ACHN (cell line): ENCODE measurements at regions not wholly inside any gene's neighbourhood (a gene's known extent, or its start where the extent isn't known, plus 50 kb on each side); places are given as distances from the start of the nearest gene placed in this dataset.

Experiments
- DNase-seq: peaks from one replicate; pipeline ENCODE4 v3.0.0-alpha.2; 2015
- in situ Hi-C: cut with HindIII; loops from 2 replicates; pipeline ENCODE4 v1.10.0; 2017; ENCODE audit warnings: low sequenced_read_pairs, low pct_ligation_motif_present, low pct_unique_long_range_greater_than_20kb

DNA sequence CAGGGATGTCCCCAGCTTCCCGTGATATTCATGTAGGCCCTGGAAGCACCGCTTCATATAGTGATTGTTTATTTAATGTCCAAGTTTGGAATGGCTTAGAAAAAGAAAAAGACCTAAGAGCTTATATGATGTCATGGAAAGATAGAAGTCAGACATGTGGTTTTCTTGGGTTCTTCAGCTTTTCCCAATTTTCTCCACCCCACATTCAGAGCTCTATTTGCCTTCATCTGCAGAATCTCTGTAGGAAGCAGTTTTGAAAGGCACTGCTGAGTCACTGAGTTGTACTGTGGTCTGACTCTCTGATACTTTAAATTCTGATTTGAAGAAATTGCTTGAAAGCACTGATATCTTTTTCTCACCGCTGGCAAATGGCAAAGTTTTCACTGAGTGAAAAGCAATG, 120.6 kb upstream of the EDNRA start:
- in situ Hi-C loops: no loop called here
- no peak for DNase-seq

GRCh38 chr4:147361726-147362125, 119.2 kb upstream of the EDNRA start:
- in situ Hi-C loops: no loop called here

GRCh38 chr4:147362938-147363337, 118.0 kb upstream of the EDNRA start:
- no peak for DNase-seq
- in situ Hi-C loops: no loop called here

More at GRCh38 chr4:147361726-147362125, 119.2 kb upstream of the EDNRA start:
- DNase-seq: no peak

- in situ Hi-C loops: no loop called here
These were observed 117.4 kb upstream of the EDNRA start for GRCh38 chr4:147363514-147363913.

DNA sequence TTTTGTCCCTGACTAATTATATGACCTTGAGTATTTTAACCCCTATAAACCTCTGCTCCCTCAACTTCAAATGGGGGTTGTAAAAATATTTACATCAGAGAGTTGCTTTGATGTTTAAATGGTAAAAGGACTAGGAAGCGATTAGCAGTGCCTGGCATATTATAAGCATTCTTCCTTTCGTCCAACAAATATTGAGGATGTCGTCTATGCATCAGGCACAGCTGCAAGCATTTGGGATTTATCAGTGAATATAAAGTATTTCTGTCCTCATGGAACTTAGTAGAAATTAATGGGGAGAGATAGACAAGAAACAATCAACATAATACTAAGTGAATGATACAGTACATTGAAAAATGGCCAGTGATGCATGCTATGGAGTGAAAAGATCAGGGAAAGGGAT, 115.5 kb upstream of the EDNRA start:
- DNase-seq: no peak
- in situ Hi-C loops: no loop called here

More at GRCh38 chr4:147363514-147363913, 117.4 kb upstream of the EDNRA start:
- no peak for DNase-seq

DNA sequence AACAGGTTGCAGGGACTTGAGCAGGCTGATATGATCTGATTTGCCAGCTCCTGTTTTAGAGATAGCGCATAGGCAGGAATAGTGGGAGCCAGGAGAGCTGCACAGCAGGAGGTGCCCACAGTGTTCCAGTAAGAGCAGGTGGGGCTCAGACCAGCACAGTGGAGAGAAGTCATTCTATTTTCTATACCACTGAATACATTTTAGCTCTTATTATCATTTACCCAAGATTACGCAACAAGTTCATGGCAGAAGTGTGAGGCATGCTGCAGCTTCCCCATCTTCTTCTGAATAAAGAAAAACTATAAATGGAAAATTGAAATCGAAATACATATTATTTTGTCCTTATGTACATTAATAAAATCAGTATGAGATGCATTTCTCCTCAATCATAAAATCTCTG, 114.7 kb upstream of the EDNRA start:
- no peak for DNase-seq
- in situ Hi-C loops: no loop called here

- in situ Hi-C loops: no loop called here
- DNase-seq: no peak
These were observed 113.0 kb upstream of the EDNRA start for GRCh38 chr4:147367891-147368290.

DNA sequence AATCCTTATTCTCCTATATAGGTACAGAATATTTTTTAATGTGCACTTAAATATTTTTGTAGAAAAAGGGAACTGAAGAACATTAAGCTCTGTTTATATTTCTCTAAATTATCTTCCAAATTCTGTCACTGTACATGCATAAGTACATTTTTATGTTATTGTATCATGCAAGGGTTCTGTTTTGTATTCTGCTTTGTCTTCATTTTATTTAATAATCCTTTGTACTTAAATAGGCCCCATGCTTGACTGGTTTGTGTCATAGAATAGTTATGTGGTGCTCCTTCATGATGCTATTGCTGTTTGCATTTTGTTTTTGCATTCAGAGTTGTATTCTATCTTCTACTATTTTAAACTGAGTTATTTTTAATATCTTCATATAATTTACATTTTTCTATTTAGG, 111.9 kb upstream of the EDNRA start:
- DNase-seq: no peak

GRCh38 chr4:147370473-147370872, 110.4 kb upstream of the EDNRA start:
- no peak for DNase-seq
- in situ Hi-C loops: no loop called here

More for the DNA sequence above, 111.9 kb upstream of the EDNRA start:
- in situ Hi-C loops: no loop called here

GRCh38 chr4:147370881-147371280, 110.0 kb upstream of the EDNRA start:
- DNase-seq: no peak
- in situ Hi-C loops: no loop called here

DNA sequence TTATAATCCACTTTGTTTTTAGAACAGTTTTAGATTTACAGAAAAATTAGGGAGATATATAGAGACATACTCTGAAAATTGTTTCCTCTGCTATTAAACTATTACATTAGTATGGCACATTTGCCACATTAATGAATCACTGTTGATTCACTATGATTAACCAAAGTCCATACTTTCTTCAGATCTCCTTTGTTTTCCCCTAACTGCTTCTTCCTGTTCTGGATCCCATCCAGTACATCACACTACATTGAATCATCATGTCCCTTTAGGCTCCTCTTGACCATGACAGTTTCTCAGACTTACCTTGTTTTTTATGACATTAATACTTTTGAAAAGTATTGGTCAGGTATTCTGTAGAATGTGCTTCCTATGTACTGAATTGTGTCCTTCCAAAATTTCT, 109.2 kb upstream of the EDNRA start:
- no peak for DNase-seq
- in situ Hi-C loops: no loop called here

DNA sequence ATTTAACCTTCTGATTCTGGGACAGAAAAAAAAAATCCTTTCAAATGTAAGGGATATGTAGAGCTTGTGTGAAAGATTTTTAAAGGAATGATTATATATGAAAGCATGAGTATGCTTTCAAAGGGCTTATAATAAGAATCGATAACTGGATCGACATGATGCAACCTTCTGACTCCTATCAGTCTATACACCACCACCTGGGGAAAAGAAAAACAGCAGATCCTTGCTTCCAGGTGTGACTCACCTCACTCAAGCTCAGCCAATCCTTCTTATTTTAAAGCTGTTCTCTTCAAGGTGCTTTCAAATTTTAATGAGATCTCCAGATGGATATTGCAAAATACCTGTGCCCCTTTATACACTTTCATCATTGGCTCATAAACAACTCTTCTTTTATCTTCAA, 102.1 kb upstream of the EDNRA start:
- DNase-seq: no peak

GRCh38 chr4:147381749-147382148, 99.1 kb upstream of the EDNRA start:
- in situ Hi-C loops: no loop called here
- DNase-seq: no peak

More for the DNA sequence above, 102.1 kb upstream of the EDNRA start:
- in situ Hi-C loops: no loop called here

- no peak for DNase-seq
- in situ Hi-C loops: no loop called here
These were observed 92.9 kb upstream of the EDNRA start for GRCh38 chr4:147388018-147388417.

DNA sequence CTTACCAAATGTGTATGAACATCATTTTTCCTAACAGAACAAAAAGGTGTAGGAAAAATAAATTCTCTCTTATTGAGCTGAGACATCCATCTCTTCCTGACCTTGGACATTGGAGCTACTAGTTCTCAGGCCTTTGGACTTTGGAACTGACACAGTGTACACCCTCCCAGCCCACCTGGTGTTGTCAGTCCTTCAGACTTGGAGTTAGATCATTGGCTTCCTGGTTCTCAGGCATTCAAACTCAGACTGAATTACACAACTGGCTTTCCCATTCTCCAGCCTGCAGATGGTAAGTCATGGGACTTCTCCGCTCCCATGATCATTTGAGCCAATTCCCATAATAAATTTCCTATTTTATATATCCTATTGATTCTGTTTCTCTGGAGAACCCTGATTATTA, 84.8 kb upstream of the EDNRA start:
- in situ Hi-C loops: no loop called here
- DNase-seq: no peak

GRCh38 chr4:147398556-147398955, 82.3 kb upstream of the EDNRA start:
- in situ Hi-C loops: no loop called here
- DNase-seq: no peak

DNA sequence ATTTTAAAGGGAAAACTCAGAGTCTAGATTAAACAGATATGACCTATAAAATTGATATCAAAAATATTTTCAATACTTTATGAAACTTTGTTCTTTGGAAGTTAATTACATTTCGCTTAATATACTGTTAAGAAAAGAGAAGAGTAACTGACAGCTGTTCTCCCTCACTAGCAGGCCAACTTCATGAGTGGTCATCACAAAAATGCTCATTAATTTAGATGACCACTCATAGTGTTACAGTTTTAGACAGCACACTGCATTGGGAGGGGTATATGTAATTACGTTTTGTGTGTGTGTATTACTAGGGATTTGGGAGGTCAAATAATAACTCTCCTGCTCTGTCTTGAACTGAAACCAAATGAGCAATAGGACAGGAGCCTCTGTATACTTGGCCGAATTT, 80.2 kb upstream of the EDNRA start:
- in situ Hi-C loops: no loop called here
- DNase-seq: no peak

DNA sequence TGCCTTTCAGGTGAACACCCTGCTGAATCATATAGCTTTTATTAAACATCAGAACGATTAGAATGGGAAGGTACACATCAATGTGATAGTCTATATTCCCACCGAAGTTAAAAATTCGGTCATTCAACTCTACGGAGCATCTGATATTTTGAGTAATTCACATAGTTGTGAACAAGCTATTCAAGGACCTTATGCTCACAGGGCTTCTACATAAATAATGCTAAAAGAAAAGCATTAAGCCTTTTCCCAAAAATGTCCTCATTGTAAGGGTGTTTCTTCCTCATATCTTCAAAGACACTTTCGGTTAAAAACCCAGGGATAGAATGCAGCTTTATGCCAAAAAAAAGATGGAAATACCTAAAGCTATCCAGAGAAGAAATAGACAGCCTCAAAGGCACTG, 79.7 kb upstream of the EDNRA start:
- DNase-seq: no peak
- in situ Hi-C loops: no loop called here

GRCh38 chr4:147407261-147408045, 73.4 kb upstream of the EDNRA start:
- in situ Hi-C loops: no loop called here
- peak; percentile 2 for DNase-seq

DNA sequence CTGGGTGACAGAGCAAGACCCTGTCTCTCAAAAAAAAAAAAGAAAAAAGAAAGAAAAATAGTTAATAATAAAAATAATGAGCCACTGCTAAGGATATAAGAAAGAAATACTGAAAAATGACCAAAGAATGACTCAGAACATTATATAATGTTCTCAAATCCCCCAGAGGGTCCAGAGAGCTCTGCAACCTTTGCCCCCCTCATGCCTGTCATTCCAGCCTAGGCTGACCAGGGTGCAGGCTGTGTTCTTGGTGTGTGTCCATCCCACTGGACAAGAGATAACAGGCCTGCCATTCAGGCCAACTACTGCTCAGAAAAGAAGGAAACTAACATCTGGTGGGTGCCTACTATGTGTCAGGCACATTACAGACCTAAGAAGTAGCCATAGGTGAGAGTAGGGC, 72.7 kb upstream of the EDNRA start:
- DNase-seq: no peak
- in situ Hi-C loops: no loop called here

DNA sequence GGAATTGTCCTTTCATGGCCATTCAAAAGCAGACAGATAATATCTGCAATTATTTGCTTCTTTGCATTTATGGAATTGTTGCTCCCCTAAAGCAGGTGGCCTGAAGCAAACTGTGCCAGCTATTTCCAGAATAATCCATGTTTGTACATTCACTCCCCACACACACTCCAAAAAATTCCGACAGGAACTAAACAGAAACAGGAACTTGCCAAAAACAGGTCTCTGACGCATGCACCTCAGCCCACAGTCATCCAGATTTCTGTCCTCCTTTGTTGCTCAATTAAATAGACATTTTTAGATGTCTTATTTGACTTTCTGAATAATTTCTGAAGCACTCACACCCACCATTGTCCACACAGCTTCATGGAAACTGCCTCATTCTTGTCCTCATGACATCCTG, 71.5 kb upstream of the EDNRA start:
- no peak for DNase-seq
- in situ Hi-C loops: no loop called here
